Caki2 (cell line): ENCODE measurements at regions not wholly inside any gene's neighbourhood (a gene's known extent, or its start where the extent isn't known, plus 50 kb on each side); places are given as distances from the start of the nearest gene placed in this dataset.
"Not testable (repeated sequence)": the region's sequence is repeated elsewhere in the genome, so short reads cannot be mapped to it uniquely, and the experiment has no call there.

Experiments used
- DNase-seq: peaks from one replicate; pipeline ENCODE4 v3.0.0-alpha.2; 2015; ENCODE audit warnings: low read depth
- in situ Hi-C: cut with HindIII; loops from 2 replicates; pipeline ENCODE4 v1.10.0; 2016; ENCODE audit warnings: low sequenced_read_pairs, low pct_unique_long_range_greater_than_20kb, mixed read lengths

DNA sequence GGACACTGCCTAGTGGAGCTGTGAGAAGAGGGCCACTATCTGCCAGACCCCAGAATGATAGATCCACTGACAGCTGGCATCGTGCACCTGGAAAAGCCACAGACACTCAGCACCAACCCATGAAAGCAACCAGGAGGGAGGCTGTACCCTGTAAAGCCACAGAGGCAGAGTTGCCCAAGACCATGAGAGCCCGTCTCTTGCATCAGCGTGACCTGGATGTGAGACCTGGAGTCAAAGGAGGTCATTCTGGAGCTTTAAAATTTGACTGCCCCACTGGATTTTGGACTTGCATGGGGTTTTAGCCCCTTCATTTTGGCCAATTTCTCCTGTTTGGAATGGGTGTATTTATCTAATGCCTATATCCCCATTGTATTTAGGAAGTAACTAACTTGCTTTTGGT, 83.5 kb upstream of the P3H2 start:
- DNase-seq: no peak
- in situ Hi-C loops: loop anchor here (25.0 kb wide), 1 partner anchor 242 kb away; no protein-coding TSS in a partner anchor

DNA sequence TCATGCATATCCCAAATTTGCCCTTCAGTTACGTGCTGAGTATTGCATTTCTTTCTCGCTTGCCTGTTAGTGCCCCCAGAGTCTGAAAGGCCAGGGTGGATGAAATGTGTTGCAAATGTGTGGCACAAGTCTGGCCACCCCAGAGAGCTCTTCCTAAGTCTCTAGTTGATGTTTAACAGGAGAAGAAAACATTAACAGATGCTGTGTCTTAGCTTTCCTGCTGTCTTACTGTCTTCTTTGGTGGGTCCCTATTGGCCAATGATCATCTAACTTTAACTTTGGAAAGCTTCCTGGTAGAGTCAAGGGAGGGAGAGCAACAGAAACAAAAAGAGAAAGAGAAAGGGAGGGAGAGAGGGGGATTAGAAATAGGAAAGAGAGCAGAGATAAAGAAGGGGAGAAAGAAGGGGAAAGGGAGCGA, 76.7 kb upstream of the P3H2 start:
- DNase-seq: peak; percentile 98
- in situ Hi-C loops: no loop called here

DNA sequence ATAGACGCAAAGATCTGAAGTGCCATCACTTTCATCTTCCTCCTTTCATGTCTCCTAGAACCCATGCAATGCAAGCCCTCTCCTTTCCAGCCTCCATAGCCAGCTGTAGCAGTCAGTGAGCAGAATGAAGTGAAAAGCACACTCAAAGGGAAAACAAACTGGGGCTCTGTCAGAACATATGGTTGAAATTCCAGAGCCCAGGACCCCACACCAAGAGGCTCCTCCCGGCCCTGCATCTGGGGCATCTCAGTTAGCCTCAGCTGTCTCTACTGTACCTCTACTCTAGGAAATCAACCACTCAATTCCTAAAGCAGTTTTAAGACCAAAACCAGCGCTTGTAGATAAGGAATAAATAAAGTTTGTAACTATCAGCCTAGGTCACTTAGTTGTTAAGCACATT, 73.8 kb upstream of the P3H2 start:
- no peak for DNase-seq
- in situ Hi-C loops: no loop called here

DNA sequence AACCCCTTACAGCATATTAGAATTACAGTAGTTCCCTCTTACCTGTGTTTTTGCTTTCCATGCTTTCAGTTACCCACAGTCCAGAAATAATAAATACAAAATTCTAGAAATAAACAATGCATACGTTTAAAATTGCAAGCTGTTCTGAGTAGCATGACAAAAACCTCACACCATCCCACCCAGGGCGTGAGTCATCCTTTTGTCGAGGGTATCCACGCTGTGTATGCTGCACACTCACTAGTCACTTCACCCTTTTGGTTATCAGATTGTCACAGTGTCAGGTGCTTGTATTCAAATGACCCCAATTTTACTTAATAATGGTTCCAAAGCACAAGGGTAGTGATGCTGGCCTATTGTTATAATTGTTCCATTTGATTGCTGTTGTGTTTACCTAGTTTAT, 72.5 kb upstream of the P3H2 start:
- DNase-seq: no peak
- in situ Hi-C loops: no loop called here

DNA sequence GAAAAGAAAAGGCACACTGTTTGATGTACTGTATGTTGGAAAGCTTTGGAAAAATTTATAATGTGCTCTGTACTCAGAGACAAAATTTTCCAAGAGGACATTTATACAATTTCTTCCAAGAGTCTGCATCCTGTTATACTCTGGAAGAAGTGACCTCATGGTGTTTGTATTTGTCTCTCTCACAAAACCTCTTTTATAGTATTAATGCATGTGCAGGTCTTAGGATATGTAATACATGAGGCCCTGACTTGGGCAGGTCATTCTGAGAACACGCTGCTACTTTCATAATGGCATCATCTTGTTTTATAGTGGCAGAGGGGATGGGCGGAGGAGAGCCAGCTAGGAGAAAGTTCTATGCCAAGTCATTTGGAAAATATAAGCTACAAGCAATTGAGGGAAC, 72.0 kb upstream of the P3H2 start:
- DNase-seq: no peak
- in situ Hi-C loops: no loop called here

DNA sequence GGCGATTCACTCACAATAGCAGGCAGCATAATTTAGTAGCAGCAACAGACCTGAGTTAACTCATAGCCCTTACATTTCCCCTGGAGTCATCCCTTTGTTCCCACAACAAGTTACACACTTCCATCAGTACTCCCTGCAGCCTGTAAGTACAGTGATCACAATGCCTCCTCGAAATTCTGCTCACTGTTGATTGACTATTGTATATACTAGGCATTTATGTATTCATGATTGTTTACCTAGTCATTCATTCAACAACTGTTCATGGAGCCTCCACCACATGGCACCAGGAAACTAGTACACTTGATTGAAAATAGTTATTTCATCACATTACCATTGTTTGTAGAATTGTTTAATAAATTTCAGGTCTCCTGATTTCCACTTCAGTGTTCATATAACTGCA, 71.4 kb upstream of the P3H2 start:
- in situ Hi-C loops: no loop called here
- DNase-seq: no peak

DNA sequence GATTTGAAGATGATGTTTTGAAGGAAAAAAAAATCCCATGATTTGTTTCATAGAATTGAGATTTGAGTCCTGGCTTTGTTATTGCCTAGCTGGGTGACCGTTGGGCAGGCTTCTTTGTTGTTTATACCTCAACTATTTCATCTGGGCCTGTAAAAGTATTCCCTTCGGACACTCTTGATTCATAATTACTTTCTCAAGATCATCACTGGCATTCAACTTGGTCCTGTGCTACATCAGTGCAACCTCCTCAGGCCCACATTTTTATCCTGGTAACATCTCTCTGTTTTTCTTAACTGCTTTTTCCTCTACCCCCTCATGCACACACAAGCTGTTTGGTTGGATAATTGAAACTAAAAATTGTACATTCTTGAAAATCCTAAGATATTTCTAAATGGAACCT, 67.5 kb upstream of the P3H2 start:
- DNase-seq: no peak
- in situ Hi-C loops: no loop called here

DNA sequence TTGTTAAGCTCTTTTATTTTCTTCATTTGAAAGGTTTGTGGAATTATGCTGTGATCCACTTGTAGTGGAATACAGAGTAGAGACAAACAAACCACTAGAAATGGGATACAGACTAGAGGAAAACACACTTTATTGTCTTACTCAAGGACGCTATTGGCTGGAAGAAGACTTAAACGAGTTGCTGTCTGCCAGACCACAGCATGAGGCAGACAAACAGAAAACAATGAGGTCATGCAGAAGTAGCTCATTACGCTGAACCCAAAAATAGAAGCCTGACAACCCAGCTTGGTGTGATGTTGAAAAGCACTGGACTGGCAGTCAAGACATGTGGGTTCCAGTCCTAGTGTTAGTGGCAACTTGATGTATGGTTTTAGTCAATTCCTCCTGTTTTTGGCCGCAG, 62.4 kb upstream of the P3H2 start:
- in situ Hi-C loops: no loop called here
- DNase-seq: peak; percentile 86

DNA sequence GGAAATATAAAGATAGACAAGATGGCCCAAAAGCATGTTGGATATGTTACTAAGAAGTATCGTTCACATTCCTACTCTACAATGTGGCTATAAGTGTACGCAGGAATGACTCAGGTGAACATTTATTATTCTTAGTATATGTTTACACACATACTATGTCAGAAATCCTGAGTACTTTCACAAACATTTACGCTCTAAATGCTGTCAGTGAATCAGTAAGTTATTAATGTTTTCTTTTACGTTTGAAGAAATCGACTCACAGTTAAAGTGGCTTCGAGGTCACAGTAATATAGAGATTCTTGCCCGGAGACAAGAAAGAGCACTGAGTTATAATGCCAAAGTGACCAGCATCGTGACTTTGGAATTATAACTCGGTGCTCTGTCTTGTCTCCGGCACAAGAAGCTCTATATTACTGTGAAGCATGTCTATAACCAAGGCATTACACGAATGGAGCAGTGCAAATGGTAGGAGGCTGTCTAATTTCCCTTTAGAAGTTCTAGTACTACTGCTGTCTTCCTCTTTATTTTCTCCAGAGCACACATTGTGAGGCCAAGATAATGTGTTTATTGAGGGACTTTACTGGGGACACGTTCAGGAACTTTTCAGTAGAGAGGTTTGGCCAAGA, 61.8 kb upstream of the P3H2 start:
- in situ Hi-C loops: no loop called here
- DNase-seq: peak; percentile 92

DNA sequence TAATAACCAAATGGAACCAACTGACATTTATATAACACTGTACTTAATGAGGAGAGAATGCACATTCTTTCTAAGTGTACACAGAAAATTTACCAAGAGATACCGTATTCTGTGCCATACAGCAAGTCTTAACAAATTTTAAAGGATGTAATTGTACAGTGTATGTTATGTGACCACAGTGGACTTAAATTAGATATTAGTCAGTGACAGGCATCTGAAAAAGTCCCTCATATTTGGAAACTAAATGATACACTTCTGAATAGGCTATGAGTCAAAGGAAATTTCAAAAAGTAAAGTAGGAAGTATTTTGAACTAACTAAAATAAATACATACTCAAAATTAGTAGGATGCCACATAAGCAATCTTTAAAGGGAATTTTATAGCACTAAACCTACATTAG, 59.6 kb upstream of the P3H2 start:
- no peak for DNase-seq
- in situ Hi-C loops: no loop called here

DNA sequence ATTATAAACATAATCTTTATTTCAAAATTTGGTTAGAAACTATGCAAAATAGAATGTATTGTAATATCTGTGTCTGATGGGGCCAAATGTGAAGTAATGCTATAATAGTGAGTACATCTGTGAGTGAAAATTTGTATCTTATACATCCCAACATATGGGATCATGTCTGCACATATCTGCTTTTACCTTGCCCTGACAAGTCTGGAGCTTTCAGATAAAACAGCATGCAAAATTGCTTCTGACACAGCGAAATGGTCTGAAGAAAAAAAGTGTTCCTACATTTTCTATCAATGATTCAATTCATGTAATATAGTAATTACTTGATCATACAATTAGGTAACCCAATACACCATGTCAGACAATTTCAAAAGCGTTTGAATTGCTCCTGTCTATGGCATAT, 58.1 kb upstream of the P3H2 start:
- no peak for DNase-seq
- in situ Hi-C loops: no loop called here

DNA sequence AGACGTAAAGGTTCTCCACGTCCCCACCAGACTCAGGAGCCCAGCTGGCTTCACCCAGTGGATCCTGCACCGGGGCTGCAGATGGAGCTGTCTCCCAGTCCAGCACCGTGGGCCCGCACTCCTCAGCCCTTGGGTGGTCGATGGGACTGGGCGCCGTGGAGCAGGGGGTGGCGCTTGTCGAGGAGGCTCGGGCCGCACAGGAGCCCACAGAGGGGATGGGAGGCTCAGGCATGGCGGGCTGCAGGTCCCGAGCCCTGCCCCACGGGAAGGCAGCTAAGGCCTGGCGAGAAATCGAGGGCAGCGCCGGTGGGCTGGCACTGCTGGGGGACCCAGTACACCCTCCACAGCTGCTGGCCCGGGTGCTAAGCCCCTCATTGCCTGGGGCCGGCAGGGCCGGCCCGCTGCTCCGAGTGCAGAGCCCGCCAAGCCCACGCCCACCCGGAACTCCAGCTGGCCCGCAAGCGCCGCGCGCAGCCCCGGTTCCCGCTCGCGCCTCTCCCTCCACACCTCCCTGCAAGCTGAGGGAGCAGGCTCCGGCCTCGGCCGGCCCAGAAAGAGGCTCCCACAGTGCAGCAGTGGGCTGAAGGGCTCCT, 56.3 kb upstream of the P3H2 start:
- DNase-seq, in situ Hi-C loops: not testable (repeated sequence)

DNA sequence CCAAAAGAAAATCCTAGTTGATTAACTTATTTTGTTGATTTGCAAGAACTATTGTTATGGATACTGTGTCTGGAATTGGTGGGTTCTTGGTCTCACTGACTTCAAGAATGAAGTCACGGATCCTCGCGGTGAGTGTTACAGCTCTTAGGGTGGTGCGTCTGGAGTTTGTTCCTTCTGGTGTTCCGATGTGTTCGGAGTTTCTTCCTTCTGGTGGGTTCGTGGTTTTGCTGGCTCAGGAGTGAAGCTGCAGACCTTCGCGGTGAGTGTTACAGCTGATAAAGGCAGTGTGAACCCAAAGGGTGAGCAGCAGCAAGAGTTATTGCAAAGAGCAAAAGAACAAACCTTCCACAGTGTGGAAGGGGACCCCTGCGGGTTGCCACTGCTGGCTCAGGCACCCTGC, 55.4 kb upstream of the P3H2 start:
- DNase-seq, in situ Hi-C loops: not testable (repeated sequence)

DNA sequence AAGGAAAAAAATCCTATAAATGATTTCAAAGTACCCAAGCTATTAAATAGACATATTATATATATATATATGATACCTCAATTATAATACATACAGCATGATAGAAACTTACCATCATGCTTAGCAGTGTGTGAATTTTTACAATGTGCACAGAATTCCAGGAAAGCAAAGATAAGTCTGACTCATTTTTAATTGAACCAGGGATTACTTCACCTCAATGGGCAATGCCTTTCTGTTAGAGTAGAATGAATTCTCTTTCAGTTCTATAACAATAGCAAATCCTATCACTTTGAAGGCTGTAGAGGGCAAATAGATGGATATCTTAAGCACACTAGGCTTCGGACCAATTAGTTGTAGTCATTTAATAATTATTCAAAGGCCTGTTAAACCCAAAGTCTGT, 54.8 kb upstream of the P3H2 start:
- DNase-seq: no peak
- in situ Hi-C loops: no loop called here

DNA sequence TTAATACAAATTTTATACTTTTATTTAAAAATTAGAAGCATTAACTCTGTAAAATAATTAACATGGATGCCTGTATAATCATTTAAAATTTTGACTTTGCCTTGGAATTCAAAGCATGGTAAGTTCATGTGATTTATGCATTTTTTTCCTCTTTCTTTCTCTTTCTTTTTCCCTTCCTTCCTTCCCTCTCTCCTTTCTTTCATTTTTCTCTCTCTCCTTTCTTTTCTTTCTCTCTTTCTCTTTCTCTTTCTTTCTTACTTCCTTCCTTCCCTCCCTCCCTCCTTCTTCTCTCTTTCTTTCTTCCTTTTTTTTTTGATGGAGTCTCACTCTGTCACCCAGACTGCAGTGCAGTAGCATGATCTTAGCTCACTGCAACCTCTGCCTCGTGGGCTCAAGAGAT, 53.8 kb upstream of the P3H2 start:
- DNase-seq: no peak
- in situ Hi-C loops: no loop called here

DNA sequence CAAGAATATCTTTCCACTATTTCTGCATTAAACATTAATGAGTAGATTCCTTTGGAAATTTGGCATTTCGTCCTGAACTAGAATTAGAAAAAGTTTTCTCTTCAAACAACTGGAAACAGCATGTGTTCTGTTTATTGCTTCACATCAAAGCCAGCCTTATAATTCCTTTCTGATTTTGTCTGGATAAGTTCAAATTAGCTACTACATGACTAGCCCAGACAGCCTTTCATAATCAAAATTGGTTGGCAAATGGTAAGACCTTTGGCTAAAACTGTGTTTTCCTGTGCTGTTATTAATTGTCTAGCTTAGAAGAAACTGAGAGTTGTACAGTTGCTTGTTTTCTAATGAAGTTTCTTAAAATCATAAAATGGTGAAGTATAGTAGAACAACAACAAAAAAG, 52.7 kb upstream of the P3H2 start:
- no peak for DNase-seq
- in situ Hi-C loops: no loop called here

DNA sequence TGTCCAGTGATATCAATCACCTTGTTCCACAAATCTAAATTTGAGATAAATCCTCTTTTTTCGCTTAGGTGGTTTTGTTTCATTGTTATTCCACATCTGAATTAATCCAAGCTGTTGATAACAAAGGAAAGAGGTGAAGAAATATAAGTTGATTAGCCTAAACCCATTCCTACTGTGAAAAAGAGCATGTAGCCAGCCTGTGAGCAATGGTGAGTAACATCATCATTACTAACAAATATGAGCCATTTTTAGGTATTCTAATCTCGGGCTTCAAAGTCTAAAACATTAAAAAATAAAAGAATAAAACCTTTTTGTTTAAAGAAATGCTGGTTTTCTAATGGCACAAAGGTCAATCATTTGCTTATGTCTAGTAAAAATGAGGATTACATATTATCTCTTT, 52.1 kb upstream of the P3H2 start:
- in situ Hi-C loops: no loop called here
- DNase-seq: no peak
